GM10248 (cell line): ENCODE measurements at regions not wholly inside any gene's neighbourhood (a gene's known extent, or its start where the extent isn't known, plus 50 kb on each side); places are given as distances from the start of the nearest gene placed in this dataset.

Experiments used
- CTCF ChIA-PET: fragments of 300-600 bp; sonication (Branson Sonifier 250); formaldehyde crosslinking; extraction: SDS; loops from one replicate; lab custom pipeline; 2021; ENCODE audit warnings: antibody characterized with exemption; lab: Yijun Ruan, JAX
- POLR2A ChIA-PET: fragments of 350-650 bp; sonication (Branson Sonifier 250); formaldehyde crosslinking; extraction: SDS; loops from one replicate; lab custom pipeline; 2020; ENCODE audit warnings: antibody characterized with exemption; lab: Yijun Ruan, JAX
- DNase-seq: peaks from one replicate; pipeline ENCODE4 v3.0.0; 2012; ENCODE audit errors: extremely low spot score
- CTCF ChIP-seq: IDR thresholded peaks from 2 replicates; pipeline ENCODE4 v1.5.1; 2012; ENCODE audit warnings: mild to moderate bottlenecking, low read depth; ENCODE audit errors: extremely low read depth, missing control alignments, control extremely low read depth

DNA sequence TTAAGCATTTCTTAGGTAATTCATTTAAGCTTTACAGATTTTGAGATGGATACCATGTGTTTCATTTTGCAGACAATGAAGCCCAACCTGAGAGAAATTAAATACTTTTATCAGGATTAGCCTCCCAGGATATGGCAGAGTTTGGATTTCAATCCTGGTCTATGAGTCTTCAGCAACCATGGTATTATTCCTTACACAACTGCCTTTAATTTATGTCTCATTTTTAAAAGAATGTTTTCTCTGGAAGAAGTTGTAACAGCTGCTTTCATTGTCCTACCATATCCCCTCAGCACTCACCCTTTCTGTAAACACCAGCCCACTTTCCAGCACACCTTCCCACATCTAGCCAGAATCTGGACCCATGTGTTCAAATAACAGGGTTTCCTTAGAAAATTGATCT, 863.7 kb upstream of the VRK2 start:
- POLR2A ChIA-PET: no interaction called here
- CTCF ChIA-PET: interaction anchor here (1.3 to 1.7 kb wide), 2 partner anchors 15 to 30 kb away, joined by 3 to 5 read pairs; no protein-coding TSS in a partner anchor
- no peak for DNase-seq
- no peak for TF ChIP-seq CTCF

GRCh38 chr2:57185568-57185967, 861.0 kb upstream of the VRK2 start:
- TF ChIP-seq CTCF: no peak
- ChIA-PET CTCF (no interaction called here), POLR2A (no interaction called here)
- DNase-seq: no peak

DNA sequence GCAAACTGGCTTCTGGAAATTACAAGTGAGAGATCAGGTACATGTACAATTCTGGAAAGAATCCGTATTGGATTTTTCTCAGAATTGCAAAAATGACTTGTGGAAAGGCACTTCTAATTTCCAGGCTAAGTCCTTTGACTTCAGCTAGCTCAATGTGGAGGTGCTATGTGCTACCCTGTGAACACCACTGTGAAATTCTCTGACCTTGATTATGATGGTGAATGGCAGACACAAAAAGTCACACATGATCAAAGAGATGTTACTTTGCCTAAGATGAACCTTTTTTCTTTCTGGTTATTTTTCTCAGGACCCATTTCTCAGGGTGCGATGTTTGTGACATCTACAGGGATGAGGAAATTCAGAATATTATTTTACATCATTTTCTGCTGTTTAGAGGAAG, 856.6 kb upstream of the VRK2 start:
- no peak for TF ChIP-seq CTCF

GRCh38 chr2:57199663-57200062, 846.9 kb upstream of the VRK2 start:
- no peak for DNase-seq
- TF ChIP-seq CTCF: no peak
- POLR2A ChIA-PET: no interaction called here
- CTCF ChIA-PET: no interaction called here

More for the DNA sequence above, 856.6 kb upstream of the VRK2 start:
- CTCF ChIA-PET: no interaction called here
- POLR2A ChIA-PET: no interaction called here
- DNase-seq: no peak

DNA sequence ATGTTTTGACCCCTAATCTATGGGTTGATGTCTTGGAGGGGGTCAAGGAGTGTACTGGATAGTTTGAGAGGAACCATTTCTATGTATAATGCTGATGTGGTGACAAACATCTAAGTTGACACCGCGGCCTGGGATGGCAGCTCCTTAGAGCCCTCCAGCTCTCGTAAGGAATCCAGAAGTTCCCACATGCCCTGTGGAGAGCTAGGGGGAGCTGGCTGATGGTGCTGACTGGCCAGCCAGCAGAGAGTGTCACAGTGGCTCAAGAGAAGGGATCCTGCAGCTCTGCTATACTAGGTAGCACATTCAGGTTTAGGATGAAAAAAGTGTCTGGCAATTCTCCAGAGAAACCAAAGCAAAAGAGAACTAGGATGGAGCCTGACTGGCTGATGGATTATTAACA, 842.2 kb upstream of the VRK2 start:
- ChIA-PET CTCF (no interaction called here), POLR2A (no interaction called here)
- TF ChIP-seq CTCF: no peak
- DNase-seq: no peak

GRCh38 chr2:57205241-57205640, 841.4 kb upstream of the VRK2 start:
- POLR2A ChIA-PET: no interaction called here
- no peak for DNase-seq
- no peak for TF ChIP-seq CTCF
- CTCF ChIA-PET: no interaction called here

DNA sequence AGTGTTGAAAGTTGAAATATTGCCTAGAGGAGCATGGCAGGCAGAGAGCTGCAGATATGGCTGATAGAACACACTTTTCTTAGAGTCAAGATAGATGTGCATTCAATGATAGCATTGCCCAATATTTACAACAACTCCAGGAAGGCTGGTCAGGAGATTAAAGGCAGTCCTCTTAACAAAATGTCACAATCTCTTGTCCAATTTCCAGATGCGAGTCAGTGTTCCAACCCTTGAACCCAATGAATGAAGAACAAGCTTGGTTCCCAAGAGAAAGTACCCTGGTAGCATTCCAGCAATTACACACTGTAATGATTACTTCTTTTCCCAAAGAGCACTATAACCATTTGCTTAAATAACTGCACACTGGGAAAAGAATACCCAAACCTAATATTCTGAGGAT, 839.4 kb upstream of the VRK2 start:
- no peak for DNase-seq
- TF ChIP-seq CTCF: no peak
- POLR2A ChIA-PET: no interaction called here
- CTCF ChIA-PET: no interaction called here
